ENCODE measurements at regions not wholly inside any gene's neighbourhood (a gene's known extent, or its start where the extent isn't known, plus 50 kb on each side); places are given as distances from the start of the nearest gene placed in this dataset.

DNA sequence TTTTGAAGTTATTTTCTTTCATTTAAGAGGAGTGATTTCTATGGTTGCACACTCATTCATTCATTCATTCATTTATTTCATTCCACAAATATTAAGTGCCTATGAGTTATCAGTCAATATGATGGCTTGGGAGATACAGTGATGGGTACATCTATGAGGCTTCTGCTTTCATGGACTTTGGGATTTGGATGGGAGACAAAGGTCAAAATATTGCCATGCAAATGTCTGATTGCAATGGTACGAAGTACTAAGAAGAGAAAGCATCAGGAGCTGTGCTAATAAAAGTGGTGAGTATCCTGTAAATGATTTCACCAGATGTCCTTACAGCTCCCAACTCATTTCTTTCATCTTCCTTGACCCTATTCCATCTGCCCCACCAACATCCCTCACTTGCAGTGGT, 174.4 kb upstream of the MEX3C start:
- TF ChIP-seq, protein P1, sequence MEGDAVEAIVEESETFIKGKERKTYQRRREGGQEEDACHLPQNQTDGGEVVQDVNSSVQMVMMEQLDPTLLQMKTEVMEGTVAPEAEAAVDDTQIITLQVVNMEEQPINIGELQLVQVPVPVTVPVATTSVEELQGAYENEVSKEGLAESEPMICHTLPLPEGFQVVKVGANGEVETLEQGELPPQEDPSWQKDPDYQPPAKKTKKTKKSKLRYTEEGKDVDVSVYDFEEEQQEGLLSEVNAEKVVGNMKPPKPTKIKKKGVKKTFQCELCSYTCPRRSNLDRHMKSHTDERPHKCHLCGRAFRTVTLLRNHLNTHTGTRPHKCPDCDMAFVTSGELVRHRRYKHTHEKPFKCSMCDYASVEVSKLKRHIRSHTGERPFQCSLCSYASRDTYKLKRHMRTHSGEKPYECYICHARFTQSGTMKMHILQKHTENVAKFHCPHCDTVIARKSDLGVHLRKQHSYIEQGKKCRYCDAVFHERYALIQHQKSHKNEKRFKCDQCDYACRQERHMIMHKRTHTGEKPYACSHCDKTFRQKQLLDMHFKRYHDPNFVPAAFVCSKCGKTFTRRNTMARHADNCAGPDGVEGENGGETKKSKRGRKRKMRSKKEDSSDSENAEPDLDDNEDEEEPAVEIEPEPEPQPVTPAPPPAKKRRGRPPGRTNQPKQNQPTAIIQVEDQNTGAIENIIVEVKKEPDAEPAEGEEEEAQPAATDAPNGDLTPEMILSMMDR (IDR thresholded peaks at IDR 0.05), result no peak
- TF ChIP-seq POLR2A (IDR thresholded peaks at IDR 0.05) (no peak), POLR2AphosphoS5 (IDR thresholded peaks at IDR 0.05; ENCODE audit: insufficient read depth in 1 of 2, low read depth in 1 of 2) (no peak)

All from vagina (tissue), 2 donors.